ENCODE measurements at regions not wholly inside any gene's neighbourhood (a gene's known extent, or its start where the extent isn't known, plus 50 kb on each side); places are given as distances from the start of the nearest gene placed in this dataset.

DNA sequence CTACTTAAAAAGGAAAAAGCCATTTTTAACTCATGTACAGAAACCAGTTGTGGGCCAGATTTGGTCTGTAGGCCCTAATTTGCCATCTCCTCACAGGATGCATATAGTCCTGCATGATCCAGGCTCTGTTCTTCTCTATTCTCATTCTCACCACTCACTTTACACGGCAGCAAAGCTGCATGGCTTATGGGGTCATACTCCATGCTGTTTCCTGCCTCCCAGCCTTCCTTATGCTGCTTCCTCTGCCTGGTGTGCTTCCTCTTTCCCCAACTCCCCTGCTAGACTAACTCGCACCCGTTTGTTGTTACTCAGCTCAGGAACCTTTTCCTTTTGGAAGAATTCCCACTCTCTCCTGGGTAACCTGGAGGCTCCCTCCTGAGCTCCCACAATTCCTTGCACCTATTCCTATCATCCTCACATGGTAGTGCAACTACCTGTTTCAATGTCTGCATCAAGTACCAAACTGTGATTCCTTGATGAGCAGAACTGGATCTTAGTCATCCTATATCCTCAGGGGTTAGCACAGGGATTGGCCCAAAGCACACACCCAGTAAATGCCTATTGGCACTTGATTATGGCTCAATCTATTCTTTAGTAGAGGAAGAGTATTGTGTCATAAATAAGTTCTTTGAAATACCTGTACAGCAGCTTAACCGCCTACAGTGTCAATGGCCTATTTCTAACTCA, 172.1 kb upstream of the MITF start:
- TF ChIP-seq, protein P1, sequence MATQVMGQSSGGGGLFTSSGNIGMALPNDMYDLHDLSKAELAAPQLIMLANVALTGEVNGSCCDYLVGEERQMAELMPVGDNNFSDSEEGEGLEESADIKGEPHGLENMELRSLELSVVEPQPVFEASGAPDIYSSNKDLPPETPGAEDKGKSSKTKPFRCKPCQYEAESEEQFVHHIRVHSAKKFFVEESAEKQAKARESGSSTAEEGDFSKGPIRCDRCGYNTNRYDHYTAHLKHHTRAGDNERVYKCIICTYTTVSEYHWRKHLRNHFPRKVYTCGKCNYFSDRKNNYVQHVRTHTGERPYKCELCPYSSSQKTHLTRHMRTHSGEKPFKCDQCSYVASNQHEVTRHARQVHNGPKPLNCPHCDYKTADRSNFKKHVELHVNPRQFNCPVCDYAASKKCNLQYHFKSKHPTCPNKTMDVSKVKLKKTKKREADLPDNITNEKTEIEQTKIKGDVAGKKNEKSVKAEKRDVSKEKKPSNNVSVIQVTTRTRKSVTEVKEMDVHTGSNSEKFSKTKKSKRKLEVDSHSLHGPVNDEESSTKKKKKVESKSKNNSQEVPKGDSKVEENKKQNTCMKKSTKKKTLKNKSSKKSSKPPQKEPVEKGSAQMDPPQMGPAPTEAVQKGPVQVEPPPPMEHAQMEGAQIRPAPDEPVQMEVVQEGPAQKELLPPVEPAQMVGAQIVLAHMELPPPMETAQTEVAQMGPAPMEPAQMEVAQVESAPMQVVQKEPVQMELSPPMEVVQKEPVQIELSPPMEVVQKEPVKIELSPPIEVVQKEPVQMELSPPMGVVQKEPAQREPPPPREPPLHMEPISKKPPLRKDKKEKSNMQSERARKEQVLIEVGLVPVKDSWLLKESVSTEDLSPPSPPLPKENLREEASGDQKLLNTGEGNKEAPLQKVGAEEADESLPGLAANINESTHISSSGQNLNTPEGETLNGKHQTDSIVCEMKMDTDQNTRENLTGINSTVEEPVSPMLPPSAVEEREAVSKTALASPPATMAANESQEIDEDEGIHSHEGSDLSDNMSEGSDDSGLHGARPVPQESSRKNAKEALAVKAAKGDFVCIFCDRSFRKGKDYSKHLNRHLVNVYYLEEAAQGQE (IDR thresholded peaks at IDR 0.05; ENCODE audit: insufficient read depth in 1 of 2, low read depth in 2 of 2, low read length in 2 of 2): no peak
- no peak for TF ChIP-seq SIN3A (IDR thresholded peaks at IDR 0.05; ENCODE audit: borderline replicate concordance, insufficient read depth, low read length)
- TF ChIP-seq FOXP2 (optimal IDR thresholded peaks at IDR 0.05; ENCODE audit: borderline replicate concordance, extremely low read depth, extremely low read length, insufficient read depth): no peak
- TF ChIP-seq TAF1 (IDR thresholded peaks at IDR 0.05; ENCODE audit: borderline replicate concordance, insufficient read depth, low read length): no peak
- TF ChIP-seq POLR2AphosphoS5 (IDR thresholded peaks at IDR 0.05; ENCODE audit: low read depth, low read length): no peak

GRCh38 chr3:69566275-69566674, 173.0 kb upstream of the MITF start:
- no peak for TF ChIP-seq TAF1 (IDR thresholded peaks at IDR 0.05; ENCODE audit: borderline replicate concordance, insufficient read depth, low read length)

- TF ChIP-seq SIN3A (IDR thresholded peaks at IDR 0.05; ENCODE audit: borderline replicate concordance, insufficient read depth, low read length) (no peak), TAF1 (IDR thresholded peaks at IDR 0.05; ENCODE audit: borderline replicate concordance, insufficient read depth, low read length) (no peak), POLR2AphosphoS5 (IDR thresholded peaks at IDR 0.05; ENCODE audit: low read depth, low read length) (no peak), FOXP2 (optimal IDR thresholded peaks at IDR 0.05; ENCODE audit: borderline replicate concordance, extremely low read depth, extremely low read length, insufficient read depth) (no peak)
- TF ChIP-seq, protein P1 (IDR thresholded peaks at IDR 0.05; ENCODE audit: insufficient read depth in 1 of 2, low read depth in 2 of 2, low read length in 2 of 2): no peak
Observed at GRCh38 chr3:69565316-69565715, 173.9 kb upstream of the MITF start.

DNA sequence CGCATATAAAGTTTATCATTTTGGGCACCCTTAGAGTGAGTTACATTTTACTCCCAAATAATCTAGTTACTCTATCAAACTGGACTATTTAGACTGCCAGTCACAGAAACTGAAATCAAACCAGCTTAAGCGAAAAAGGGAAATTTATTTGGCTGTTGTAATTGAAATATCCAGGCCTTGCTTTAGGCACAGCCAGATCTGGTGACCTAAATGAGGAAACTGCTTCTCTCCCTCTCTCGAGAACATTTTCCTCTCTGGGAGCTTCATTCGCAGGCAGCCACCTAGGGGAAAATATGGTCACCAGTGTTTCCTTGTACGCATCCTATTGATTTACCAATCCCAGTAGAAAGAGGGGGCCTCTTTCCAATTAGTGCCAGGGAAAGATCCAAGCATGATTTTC, 175.3 kb upstream of the MITF start:
- TF ChIP-seq, protein P1 (IDR thresholded peaks at IDR 0.05; ENCODE audit: insufficient read depth in 1 of 2, low read depth in 2 of 2, low read length in 2 of 2): no peak
- TF ChIP-seq SIN3A (IDR thresholded peaks at IDR 0.05; ENCODE audit: borderline replicate concordance, insufficient read depth, low read length) (no peak), TAF1 (IDR thresholded peaks at IDR 0.05; ENCODE audit: borderline replicate concordance, insufficient read depth, low read length) (no peak), FOXP2 (optimal IDR thresholded peaks at IDR 0.05; ENCODE audit: borderline replicate concordance, extremely low read depth, extremely low read length, insufficient read depth) (no peak), POLR2AphosphoS5 (IDR thresholded peaks at IDR 0.05; ENCODE audit: low read depth, low read length) (no peak)

GRCh38 chr3:69563151-69563550, 176.1 kb upstream of the MITF start:
- TF ChIP-seq POLR2AphosphoS5 (IDR thresholded peaks at IDR 0.05; ENCODE audit: low read depth, low read length) (no peak), TAF1 (IDR thresholded peaks at IDR 0.05; ENCODE audit: borderline replicate concordance, insufficient read depth, low read length) (no peak), SIN3A (IDR thresholded peaks at IDR 0.05; ENCODE audit: borderline replicate concordance, insufficient read depth, low read length) (no peak), FOXP2 (optimal IDR thresholded peaks at IDR 0.05; ENCODE audit: borderline replicate concordance, extremely low read depth, extremely low read length, insufficient read depth) (no peak)
- TF ChIP-seq, protein P1 (IDR thresholded peaks at IDR 0.05; ENCODE audit: insufficient read depth in 1 of 2, low read depth in 2 of 2, low read length in 2 of 2): no peak

Data from PFSK-1 (cell line).